HepG2 (cell line): ENCODE measurements at regions not wholly inside any gene's neighbourhood (a gene's known extent, or its start where the extent isn't known, plus 50 kb on each side); places are given as distances from the start of the nearest gene placed in this dataset.

Experiments
- ARHGAP35 ChIP-seq: sonication (generic); formaldehyde crosslinking; IDR thresholded peaks from 2 replicates; pipeline ENCODE4 v1.9.0; 2022; ENCODE audit warnings: mild to moderate bottlenecking, inconsistent platforms, moderate library complexity, missing genetic modification reagents, borderline replicate concordance
- CTCF ChIP-seq: sonication (generic); formaldehyde crosslinking; IDR thresholded peaks from 2 replicates; pipeline ENCODE4 v1.5.0; 2020; ENCODE audit warnings: mild to moderate bottlenecking, missing genetic modification reagents, moderate library complexity
- GPN1 ChIP-seq: sonication (generic); formaldehyde crosslinking; IDR thresholded peaks from 2 replicates; pipeline ENCODE4 v1.5.1; 2020; ENCODE audit warnings: missing genetic modification reagents, borderline replicate concordance
- HNRNPUL1 ChIP-seq: fragments of 200-400 bp; formaldehyde crosslinking; IDR thresholded peaks from 2 replicates; pipeline ENCODE4 v1.6.1; 2017; ENCODE audit warnings: low read depth, mild to moderate bottlenecking, low read length, moderate library complexity
- POLR2A ChIP-seq, 2 experiments: IDR thresholded peaks; 2 replicates each; pipeline ENCODE4 v1.6.1; 2011; ENCODE audit warnings: low read depth in 2 of 2, low read length in 2 of 2, mild to moderate bottlenecking in 1 of 2, moderate library complexity in 1 of 2; ENCODE audit not compliant: insufficient read depth in 1 of 2
- POLR2G ChIP-seq: fragments of 200-400 bp; formaldehyde crosslinking; IDR thresholded peaks from 2 replicates; pipeline ENCODE4 v1.6.1; 2018; ENCODE audit warnings: mild to moderate bottlenecking, low read depth, low read length, moderate library complexity
- RBAK ChIP-seq: sonication (generic); formaldehyde crosslinking; IDR thresholded peaks from 2 replicates; pipeline ENCODE4 v1.5.1; 2020; ENCODE audit warnings: mild to moderate bottlenecking, missing genetic modification reagents
- REST ChIP-seq, 2 experiments: IDR thresholded peaks; 2 replicates each; pipeline ENCODE4 v1.6.1; 2011 to 2012; ENCODE audit warnings: low read length in 2 of 2, borderline replicate concordance in 1 of 2, low read depth in 1 of 2, mild to moderate bottlenecking in 1 of 2, moderate library complexity in 1 of 2
- SIN3B ChIP-seq: fragments of 150-350 bp; IDR thresholded peaks from 2 replicates; pipeline ENCODE4 v1.6.1; 2014; ENCODE audit warnings: low read length
- ZNF10 ChIP-seq: sonication (generic); formaldehyde crosslinking; IDR thresholded peaks from 2 replicates; pipeline ENCODE4 v1.4.0; 2020; ENCODE audit warnings: mild to moderate bottlenecking, low read depth, missing genetic modification reagents, borderline replicate concordance
- ZNF34 ChIP-seq: sonication (generic); formaldehyde crosslinking; IDR thresholded peaks from 2 replicates; pipeline ENCODE4 v1.4.0; 2020; ENCODE audit warnings: mild to moderate bottlenecking, missing genetic modification reagents, borderline replicate concordance
- ZNF530 ChIP-seq: sonication (generic); formaldehyde crosslinking; IDR thresholded peaks from 2 replicates; pipeline ENCODE4 v1.5.0; 2020; ENCODE audit warnings: low read depth, mild to moderate bottlenecking, missing genetic modification reagents

- TF ChIP-seq ZNF34 (CRISPR knock-in tag), result no peak
- no peak for TF ChIP-seq HNRNPUL1
- no peak for TF ChIP-seq ZNF530 (CRISPR knock-in tag)
- TF ChIP-seq ARHGAP35 (CRISPR knock-in tag), result no peak
- no peak for TF ChIP-seq GPN1 (CRISPR knock-in tag)
- TF ChIP-seq POLR2G, result no peak
- TF ChIP-seq SIN3B, result no peak
- TF ChIP-seq POLR2A (IDR thresholded peaks at IDR 0.05; ENCODE audit: insufficient read depth in 1 of 2, low read depth in 2 of 2, low read length in 2 of 2), result no peak
- no peak for TF ChIP-seq ZNF10
- no peak for TF ChIP-seq CTCF (CRISPR knock-in tag)
- TF ChIP-seq REST (IDR thresholded peaks at IDR 0.05; ENCODE audit: borderline replicate concordance in 1 of 2, low read depth in 1 of 2, low read length in 2 of 2), result no peak
- TF ChIP-seq RBAK (CRISPR knock-in tag), result no peak
Measured at GRCh38 chr5:2317540-2317939, 433.9 kb downstream of the IRX2 start.
